ENCODE measurements at regions not wholly inside any gene's neighbourhood (a gene's known extent, or its start where the extent isn't known, plus 50 kb on each side); places are given as distances from the start of the nearest gene placed in this dataset.

DNA sequence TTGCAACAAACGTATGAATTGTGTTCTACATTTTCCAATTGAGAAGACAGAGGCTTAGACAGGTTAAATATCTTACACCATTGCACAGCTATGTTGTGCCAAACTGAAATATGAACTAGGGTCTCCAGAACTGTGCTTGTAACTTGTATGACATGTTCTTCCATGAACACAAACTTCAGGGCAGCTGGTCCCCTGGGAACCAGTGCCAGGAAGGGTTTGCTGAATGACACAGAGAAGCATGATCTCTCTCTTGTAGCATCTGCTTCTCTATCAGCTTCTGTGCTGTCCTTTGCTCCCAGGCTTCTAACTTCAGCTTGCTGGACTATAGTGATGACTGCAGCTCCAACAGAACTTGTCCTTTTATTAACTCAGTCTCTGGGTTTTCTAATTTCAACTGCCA lies 385.5 kb downstream of the SIPA1L2 start:
- DNase-seq (ENCODE audit: low spot score) = no peak

DNA sequence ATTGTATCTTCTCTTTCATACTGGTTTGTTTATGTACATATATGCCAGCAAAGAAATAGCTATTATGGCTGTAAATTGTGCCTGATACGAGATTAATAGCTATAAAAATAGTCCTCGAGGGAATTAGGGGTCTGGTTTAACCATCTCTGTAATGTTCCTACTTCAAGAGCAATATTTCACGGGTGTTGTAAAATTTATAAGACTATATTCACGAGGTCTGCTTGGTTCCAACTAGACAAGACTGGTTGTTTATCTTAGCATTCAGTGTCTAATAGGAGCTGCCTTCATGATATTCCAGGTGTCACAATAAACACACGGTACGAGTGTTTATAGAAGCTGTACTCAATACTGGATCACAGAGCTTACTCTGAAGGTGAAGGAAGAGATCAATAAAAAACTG lies 389.9 kb downstream of the SIPA1L2 start:
- no peak for DNase-seq (ENCODE audit: low spot score)

DNA sequence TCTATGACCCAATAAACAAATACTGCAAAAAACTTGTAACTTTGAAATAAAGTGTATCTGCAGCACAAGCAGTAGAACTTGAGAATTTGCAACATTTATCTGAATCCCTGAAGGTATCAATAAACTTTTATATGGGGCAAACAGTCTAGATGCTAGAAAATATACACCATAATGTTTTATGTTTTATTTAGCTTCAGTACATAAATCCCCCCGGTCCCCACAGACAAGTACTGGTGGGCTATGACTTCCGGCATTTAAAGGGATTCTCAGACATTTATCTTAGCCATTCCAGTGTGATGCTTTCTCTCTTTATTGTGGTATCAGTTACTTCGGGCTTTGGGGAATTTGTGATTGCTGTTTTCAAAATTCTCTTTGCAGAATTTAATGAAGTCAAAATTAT lies 390.4 kb downstream of the SIPA1L2 start:
- DNase-seq (ENCODE audit: low spot score) = no peak

DNA sequence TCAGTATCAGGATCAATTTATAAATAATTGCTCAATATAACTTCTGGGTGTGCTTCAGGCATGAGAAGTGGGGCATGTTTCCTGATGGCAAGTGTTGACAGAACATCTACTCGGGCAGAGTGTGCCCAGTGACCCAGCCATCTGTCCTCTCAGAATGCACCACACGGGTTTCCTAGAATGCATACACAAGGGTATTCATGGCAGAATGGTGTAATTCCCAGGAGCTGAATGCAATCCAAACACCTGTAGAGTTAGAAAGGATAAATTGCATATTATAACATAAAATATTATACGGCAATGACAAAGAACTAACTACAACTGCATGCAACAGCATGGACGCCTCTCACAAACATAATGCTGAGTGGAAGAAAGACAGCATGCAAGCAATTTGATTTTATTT lies 391.9 kb downstream of the SIPA1L2 start:
- DNase-seq (ENCODE audit: low spot score) = no peak

DNA sequence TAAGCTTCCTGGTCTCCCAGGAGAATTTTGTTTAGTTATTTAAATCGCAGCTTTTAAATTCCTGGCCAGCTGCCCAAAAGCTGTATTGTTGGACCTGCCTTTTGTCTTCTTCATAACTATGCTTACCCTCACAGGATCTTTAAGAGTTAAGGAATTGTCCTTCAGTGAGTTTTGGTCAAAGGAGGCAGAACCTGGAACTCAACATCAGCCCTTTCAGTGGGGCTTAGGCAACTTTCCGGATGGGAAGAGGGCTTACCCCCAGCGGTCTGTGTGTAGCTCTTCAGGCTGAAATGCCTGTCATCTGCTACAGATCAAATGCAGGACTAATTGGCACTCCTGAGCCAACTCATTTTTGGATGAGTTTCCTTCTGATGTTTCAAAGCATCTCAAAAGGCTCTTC lies 402.6 kb downstream of the SIPA1L2 start:
- no peak for DNase-seq (ENCODE audit: low spot score)

DNA sequence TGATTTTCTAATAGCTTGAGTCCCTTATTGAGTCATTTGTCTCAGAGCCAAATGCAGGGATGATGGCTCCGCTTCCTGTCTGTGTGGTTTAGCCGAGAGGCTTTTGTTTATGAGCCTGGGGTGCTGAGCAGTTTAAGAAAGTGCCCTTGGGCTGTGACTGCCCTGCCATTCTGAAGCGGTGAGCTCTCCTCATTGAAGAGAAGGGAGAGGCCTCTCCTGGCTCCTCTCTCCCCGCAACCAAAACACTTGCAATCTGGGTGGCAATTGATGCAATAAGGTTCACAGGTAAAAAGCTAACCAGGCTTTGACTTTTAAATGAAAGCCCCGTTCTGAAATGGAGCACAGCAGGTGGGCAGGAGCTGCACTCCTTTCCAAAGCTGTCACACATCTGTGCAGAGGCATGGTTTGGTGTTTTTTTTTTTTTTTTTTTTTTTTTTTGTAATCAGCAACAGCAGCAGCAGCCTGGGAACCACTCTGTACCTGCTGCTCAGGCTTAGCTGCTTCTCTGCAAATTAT lies 403.7 kb downstream of the SIPA1L2 start:
- no peak for DNase-seq (ENCODE audit: low spot score)

DNA sequence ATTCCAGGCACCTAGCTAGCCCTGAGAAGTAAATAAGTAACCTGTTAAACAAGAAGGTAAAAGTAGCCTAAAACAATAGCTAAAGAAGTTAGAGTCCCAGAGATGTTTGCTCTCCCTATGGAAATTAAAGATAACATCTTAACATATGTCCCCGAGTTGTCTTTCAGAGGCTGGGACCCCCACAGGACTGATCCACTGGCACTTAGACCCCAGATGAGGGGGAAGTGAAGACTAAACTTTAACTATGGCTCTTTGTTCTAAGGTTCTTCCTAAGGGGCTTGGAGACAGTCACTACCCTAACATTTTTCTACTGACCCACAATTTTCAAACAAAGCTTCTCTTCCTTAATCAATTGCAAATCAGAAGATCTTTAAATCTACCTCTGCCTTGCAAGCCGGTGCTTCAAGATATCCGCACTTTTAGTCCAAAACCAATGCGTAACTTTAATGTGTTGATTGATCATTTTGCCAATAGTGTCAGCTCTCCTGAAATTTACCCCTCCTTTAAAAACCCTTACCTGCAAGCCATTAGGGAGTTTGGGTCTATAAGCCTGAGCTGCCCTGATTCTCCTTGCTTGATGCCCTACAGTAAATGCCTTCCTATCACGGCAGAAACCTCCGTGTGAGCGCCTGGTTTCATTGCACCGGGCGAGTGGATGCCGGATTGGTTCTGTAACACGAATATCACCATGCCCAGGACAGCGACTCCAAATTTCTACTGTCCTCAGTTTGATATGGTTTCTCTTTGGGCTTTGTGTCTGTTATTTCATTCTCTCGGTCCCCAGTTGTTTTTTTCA lies 404.4 kb downstream of the SIPA1L2 start:
- no peak for DNase-seq (ENCODE audit: low spot score)

DNA sequence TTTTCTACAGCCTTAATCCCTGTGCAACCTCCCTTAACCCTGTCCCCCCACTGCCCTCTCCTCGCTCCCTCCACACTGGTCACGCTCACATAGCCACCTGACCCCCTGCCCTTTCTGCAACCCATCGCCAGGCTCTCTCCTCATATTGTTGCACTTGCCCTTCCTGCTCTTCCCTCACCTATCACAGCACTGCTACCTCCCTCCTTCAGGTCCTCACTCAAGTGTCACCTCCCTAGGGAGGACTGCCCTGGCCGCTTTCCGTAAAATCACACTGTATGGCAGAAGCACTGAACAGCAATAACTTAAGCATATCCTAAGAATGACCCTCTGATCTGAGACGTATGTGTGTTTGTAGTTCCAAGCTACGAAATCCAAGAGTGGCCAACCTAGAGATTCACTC lies 406.0 kb downstream of the SIPA1L2 start:
- DNase-seq (ENCODE audit: low spot score) = no peak

DNA sequence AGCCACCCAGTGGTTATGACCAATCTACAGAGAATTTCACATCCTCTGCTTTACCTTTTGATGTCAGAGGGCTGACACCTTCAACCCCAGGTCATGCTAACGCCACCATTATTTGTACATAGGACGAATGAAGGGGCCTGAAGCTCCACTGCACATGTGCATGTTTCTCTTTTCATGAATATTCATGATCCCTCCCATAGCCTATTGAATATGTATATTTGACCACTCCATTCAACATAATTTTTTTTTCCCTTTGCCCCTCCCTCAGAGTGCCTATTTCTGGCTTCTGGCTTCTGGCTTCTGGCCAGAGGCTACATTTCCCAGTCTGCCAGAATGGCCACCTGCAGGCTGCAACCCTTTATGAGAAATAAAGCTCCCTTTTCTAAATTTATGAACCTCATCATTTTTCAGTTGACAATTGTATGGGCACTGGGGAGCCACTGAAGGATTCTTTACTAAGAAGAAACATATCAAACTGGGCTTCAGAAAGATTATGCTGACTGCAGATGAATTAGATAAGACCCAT lies 406.7 kb downstream of the SIPA1L2 start:
- no peak for DNase-seq (ENCODE audit: low spot score)

DNA sequence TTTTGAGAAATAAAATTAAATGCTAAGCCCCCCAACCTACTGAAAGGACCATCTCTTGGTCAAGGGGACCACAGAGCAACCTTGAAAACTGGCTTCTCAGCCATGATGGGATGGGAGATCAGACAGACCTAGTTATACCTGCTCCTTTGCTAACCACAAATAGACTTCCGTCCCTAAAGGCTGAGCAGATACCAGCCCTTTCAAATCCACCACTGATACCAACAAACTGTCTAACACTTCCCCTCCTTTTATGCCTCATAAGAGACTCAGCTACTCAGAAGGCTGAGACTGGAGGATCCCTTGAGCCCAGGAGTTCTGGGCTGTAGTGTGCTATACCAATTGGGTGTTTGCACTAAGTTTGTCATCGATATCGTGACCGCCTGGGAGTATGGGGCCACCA lies 407.3 kb downstream of the SIPA1L2 start:
- DNase-seq (ENCODE audit: low spot score) = no peak

DNA sequence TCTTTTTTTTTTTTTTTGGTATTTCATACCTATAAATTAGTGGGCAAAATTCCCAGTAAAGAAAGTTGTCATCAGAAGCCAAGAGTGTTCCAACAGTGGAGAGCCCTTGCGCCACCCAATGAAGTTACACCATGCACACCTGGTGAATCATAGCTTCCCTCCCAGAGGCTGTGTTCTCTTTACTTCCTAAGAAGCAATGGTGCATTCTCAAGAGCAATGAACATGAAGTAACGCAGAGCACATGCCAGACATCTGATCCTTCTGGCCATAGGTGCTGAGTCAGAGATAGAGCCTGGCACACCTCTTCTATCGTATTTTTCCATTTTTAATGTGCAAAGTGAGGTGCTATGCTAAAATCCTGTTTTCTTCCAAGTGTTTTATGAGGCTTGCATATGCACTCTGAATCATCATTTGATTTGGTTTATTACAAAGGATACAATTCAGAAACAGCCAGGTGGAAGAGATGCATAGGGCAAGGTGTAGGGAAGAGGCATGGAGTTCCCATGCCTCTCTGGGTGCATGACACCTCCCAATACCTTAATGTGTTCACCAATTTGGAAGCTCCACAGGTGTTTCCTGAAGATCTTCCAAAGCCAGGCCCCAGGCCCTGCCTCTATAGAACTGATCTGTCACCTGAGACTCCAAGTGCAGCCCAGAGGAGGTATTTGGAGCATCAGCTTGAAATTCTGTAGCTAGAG lies 408.0 kb downstream of the SIPA1L2 start:
- DNase-seq (ENCODE audit: low spot score) = no peak

DNA sequence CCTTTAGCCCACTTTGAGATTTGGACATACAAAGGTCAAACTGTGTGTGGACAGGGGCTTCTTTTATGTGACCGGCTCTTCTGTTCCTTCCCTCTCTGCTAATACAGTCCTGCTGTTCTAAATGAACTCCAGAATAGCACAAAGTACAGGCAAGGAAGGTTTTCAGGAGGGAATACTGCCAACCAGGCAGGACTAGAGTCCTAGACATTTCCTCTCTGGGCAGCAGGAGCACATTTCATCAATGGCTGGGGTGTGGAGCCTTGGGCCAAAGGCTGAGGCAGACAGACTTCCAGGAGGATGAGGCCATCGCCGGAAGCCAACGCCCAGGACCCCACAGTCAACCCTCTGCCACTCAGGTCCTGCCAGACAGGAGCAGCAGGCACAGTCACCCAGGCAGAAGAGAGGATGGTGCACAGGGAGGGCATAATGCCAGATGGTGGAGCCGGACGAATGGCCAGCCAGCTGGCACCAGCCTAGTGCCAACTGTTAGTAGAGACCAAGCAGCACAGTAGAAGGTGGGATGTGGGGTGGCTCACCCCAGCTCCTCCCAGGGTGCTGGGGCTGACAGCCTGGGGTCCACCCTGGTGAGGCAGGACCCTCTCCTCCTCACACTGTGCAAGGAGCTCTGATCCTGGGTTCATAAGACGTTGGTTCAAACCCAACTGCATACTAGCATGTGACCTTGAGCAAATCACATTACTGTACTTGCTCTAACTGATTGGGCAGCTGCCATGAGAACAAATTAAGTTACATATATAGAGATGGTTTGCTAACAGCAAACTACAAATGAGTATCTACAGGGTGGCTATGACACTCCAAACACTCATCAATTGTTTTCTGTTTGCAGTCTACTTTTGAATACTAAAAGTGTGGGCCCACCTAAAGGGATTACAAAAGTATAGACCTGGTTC lies 410.7 kb downstream of the SIPA1L2 start:
- no peak for DNase-seq (ENCODE audit: low spot score)

DNA sequence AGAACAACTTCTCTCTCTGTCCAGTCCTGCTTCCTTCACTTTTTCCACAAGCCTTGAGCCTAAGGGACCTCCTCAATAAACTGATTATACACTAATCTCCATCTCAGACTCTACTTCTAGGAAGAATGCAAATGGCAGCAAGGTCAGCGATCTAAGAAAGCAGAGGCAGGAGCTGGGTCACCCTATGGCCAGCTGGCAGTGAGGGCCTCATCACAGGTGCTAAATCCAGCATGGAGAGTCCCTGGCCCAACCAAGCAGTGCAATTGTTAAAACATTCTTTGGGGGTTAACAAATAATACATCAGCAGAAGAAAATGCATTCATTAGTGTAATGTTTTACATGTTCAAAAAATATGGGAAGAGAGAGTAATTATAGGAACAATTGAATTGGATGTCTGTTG lies 416.0 kb downstream of the SIPA1L2 start:
- DNase-seq (ENCODE audit: low spot score) = no peak

DNA sequence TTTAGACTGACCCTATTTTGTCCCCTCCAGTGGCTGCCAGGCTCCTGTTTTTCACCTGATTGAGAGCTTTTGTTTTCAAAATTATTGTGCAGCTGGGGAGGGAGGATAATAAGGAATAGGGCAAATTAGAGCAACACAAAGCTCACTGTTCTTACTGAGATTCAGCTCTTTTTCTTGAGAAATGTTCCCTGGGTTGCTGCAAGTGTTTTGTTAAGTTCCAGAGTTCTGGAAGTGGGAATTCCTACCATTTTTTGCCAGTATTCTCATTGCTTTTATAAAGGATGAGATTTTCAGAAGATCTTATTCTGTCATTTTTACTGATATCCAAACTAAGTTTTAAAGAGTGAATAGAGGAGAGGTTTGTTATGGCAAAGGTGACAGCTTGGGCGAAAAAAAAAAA lies 417.7 kb downstream of the SIPA1L2 start:
- DNase-seq (ENCODE audit: low spot score) = no peak

DNA sequence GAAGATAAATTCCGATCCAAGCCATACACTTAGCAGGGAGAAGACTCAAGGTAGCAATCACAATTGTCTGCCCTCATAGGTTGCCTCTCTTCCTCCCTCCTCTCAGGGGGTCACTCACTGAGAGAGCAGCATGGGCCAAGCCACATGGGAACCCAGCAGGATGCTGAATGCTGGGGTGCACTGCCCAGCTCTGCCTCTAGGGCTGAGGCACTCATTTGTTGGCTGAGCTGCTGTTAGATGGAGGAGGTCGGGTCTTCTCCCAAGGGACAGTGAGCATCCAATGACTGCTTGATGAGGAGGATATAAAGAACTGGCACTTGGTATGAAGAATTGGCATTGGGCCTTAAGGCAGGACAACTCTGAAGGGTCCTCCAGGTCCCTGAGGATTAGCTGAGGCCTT lies 418.8 kb downstream of the SIPA1L2 start:
- DNase-seq (ENCODE audit: low spot score) = no peak

DNA sequence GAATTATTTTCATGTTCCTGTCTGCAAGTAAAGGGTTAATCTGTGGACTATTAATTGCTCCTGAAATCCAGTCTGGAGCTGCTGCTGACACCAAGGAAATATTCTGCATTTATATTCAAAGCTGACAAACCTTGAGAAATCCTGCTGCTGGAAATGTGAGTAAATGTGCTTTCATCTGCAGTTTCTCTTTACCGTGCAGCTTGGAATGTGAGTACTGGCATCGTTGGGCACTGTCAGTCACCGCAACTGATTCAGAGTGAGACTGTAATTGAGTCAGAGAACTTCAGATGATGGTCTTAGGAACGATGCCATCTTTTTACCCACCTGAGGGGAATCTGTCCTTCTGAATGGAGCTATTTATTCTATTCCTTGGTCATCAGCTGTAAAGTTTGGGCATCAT lies 420.6 kb downstream of the SIPA1L2 start:
- no peak for DNase-seq (ENCODE audit: low spot score)

DNA sequence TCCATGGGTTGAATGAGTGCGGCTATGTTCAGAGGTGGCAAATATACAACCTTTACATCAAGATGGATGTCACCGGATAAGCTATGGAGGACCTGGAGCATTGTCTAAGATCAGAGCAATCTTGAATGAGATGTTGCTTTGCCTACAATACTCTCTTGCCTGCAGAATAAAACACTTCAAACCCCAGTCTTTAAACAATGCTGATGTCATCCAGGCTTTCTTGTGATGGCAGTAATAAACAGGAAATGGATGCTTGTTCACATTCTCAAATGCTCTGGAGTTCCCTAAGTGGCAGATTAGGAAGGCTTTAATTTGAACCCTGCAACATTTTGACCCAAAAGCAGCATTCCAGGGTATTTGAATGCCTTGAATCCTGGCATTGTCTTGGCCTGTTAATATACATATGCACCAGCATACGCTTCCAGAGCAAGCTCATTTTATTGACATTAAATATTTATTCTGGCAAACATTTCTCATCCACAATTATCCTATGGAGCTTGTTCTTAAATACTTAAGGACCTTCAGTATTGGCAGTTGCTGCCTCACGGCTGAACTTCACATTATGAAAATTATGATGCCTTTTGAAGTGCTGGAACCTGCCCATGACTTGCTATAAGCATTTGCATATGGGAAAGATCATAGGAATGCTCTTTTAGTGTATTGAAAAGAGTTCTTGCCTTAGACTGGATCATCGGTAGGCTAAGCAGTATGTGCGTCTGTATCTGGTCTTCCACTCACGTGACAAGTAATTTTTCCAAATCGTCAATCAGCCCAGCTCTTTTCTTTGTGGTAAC lies 422.7 kb downstream of the SIPA1L2 start:
- DNase-seq (ENCODE audit: low spot score) = no peak

DNA sequence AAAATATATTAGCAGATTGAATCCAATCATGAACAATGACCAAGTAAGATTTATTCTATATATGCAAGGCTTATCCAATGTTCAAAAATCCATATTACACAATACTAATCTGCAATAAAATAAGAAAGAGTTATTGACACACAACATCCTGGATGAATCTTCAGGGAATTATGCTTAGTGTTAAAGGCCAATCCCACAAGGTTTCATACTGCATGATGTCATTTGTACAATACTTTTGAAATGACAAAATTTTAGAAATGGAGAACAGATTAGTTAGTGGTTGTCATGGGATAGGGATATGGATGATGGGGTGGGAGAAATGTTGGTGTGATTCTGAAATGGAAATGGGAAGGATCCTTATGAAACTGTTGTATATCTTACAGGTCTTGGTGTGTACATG lies 425.7 kb downstream of the SIPA1L2 start:
- DNase-seq (ENCODE audit: low spot score) = no peak

DNA sequence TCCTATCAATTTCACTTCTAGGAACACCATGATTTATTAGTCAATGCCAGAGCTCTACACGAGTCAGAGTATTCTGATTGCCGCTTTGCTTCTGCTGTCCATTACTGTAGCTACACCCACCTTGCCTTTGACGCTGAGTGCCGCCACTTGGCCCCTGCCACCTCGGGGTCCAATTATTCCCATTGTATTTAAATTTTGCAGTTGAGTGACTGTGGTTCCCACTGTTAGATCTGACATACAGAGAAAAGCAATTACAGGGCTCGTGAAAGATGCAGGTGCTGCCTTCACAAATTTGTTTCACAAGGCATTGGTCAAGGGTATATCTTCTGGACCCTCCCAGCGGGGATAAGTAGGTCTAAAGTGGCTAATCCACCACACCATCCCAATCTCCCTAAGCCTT lies 428.9 kb downstream of the SIPA1L2 start:
- DNase-seq (ENCODE audit: low spot score) = no peak

DNA sequence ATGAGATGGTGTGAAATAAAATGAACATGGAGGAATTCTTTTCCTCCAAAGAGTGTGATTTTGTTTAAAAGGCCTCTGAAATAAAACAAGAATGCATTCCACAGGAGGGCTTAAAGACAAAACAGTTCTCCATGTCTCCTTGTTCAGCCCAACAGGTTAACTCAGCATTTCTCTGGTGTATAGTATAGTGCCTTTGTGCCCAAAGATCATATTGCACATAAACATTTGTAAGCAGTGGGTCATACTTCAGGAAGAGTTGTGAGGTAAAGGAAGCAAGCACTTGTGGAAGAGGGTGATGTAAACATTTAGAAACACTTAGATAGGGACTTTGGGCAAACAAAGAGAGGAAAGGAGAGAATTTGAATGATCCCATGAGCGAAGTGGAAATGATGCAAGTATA lies 433.9 kb downstream of the SIPA1L2 start:
- no peak for DNase-seq (ENCODE audit: low spot score)

DNA sequence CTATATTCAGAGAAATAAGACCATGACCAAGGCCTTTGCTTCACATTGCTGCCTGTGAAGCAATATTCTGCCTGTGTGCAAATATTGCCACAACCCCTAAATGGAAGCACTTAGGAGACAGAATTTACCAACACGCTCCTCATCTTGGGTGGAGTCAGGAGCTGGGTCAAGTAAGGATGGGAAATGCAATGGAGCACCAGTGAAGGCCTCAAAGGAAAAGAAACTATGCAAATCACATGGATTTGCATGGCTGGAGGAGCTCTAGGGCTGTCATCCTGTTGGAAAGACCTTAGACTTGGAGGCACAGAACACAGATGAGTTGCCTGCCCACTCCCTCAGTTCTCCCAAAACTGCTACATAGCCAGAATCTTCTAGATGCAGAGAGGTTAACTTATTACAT lies 435.5 kb downstream of the SIPA1L2 start:
- DNase-seq (ENCODE audit: low spot score) = no peak

DNA sequence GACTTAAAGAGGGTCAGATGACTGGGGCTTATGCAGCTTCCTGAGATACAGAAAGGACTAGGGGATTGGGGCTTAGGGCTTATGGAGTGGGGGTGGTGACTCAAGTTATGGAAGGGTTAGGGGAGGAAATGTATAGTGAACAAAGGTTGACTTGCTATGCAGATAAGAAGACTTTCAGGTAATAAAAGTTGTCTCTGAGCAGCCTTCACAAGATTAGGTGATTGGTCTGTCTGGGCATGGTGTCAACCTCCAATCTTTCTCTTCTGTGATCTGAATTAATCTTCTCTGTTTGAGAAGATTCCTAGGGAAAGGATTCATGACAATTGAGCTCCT lies 436.5 kb downstream of the SIPA1L2 start:
- no peak for DNase-seq (ENCODE audit: low spot score)

Data from putamen (tissue), 1 donor.